NB4 (cell line): ENCODE measurements at regions not wholly inside any gene's neighbourhood (a gene's known extent, or its start where the extent isn't known, plus 50 kb on each side); places are given as distances from the start of the nearest gene placed in this dataset.
"Not testable (repeated sequence)": the region's sequence is repeated elsewhere in the genome, so short reads cannot be mapped to it uniquely, and the experiment has no call there.

ENCODE experiments used
- DNase-seq: peaks from one replicate; pipeline ENCODE4 v3.0.0; 2010; ENCODE audit warnings: low read depth
- H3K4me3 ChIP-seq: one replicate; pipeline ENCODE4 v1.5.1; 2011; ENCODE audit warnings: mild to moderate bottlenecking, low read depth, low read length, moderate library complexity
- MYC ChIP-seq: IDR thresholded peaks from 2 replicates; pipeline ENCODE4 v1.6.1; 2011; ENCODE audit warnings: low read depth, low read length
- POLR2A ChIP-seq: IDR thresholded peaks from 2 replicates; pipeline ENCODE4 v1.6.1; 2011; ENCODE audit warnings: mild to moderate bottlenecking; ENCODE audit not compliant: insufficient read length; ENCODE audit errors: extremely low read depth
- TF ChIP-seq, protein P1 (sequence below): IDR thresholded peaks from one replicate; pipeline ENCODE4 v1.5.1; 2012; ENCODE audit warnings: low read depth, low read length
- TF ChIP-seq, protein P2 (sequence below): IDR thresholded peaks from 2 replicates; pipeline ENCODE4 v1.6.1; 2011; ENCODE audit warnings: low read depth, low read length

DNA sequence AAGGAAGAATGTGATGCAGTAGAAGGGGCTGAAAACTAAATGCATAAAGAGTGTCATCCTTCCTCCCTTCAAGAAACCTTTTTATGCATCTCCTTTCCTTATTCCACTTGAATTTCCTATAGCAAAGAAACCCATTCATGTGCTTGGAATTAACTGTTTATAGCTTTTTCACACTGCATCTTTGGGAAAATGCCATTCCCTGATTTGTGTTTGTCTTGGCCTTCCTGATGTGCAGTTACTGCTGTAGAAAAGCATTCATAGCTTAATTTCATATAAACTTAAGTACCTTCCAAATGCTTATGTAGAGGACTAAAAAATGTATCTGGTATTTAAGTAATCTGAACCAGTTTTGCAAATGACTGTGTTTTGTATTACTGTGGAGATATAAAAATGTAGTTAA, 61.8 kb downstream of the SDR9C7 start:
- DNase-seq: no peak
- TF ChIP-seq, protein P1, sequence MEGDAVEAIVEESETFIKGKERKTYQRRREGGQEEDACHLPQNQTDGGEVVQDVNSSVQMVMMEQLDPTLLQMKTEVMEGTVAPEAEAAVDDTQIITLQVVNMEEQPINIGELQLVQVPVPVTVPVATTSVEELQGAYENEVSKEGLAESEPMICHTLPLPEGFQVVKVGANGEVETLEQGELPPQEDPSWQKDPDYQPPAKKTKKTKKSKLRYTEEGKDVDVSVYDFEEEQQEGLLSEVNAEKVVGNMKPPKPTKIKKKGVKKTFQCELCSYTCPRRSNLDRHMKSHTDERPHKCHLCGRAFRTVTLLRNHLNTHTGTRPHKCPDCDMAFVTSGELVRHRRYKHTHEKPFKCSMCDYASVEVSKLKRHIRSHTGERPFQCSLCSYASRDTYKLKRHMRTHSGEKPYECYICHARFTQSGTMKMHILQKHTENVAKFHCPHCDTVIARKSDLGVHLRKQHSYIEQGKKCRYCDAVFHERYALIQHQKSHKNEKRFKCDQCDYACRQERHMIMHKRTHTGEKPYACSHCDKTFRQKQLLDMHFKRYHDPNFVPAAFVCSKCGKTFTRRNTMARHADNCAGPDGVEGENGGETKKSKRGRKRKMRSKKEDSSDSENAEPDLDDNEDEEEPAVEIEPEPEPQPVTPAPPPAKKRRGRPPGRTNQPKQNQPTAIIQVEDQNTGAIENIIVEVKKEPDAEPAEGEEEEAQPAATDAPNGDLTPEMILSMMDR: no peak
- TF ChIP-seq MYC (no peak), POLR2A (no peak)
- TF ChIP-seq, protein P2, sequence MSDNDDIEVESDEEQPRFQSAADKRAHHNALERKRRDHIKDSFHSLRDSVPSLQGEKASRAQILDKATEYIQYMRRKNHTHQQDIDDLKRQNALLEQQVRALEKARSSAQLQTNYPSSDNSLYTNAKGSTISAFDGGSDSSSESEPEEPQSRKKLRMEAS: no peak
- H3K4me3 ChIP-seq: no peak overlapping the region

DNA sequence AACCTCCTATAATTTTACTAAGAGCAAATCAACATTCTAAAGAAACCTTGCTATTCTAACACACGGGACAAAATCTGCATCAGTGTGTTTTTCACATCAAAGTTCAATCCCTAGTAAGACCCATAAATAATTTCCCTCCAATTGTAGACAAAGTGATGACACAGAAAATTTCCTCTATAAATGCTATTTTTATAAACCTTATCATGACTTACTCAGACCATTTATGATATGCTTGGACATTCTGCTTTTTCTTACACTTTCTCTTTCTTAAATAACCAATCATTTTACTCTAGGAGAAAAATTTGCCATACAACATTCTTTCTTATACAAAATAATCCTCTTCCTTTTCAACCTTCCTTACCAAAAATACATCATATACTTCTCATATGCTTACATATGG, 67.0 kb downstream of the SDR9C7 start:
- no peak overlapping the region for H3K4me3 ChIP-seq
- TF ChIP-seq MYC (no peak), POLR2A (no peak)
- TF ChIP-seq, protein P1: no peak
- DNase-seq: no peak

GRCh38 chr12:56866493-56866892, 67.7 kb downstream of the SDR9C7 start:
- H3K4me3 ChIP-seq: no peak overlapping the region
- DNase-seq: no peak
- TF ChIP-seq POLR2A: no peak
- no peak for TF ChIP-seq MYC
- TF ChIP-seq, protein P1: no peak
- TF ChIP-seq, protein P2: no peak

DNA sequence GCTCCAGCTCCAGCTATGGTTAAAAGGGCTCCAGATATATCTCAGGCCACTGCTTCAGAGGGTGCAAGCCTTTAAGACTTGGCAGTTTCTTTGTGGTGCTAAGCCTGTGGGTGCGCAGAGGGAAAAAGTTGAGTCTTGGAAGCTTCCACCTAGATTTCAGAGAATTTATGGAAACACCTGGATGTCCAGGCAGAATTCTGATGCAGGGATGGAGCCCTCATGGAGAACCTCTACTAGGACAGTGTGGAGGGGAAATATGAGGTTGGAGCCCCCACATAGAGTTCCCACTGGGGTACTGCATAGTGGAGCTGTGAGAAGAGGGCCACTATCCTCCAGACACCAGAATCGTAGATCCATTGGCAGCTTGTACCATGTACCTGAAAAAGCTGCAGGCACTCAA, 69.9 kb downstream of the SDR9C7 start:
- DNase-seq: no peak
- TF ChIP-seq, protein P2: no peak
- TF ChIP-seq MYC: no peak
- TF ChIP-seq, protein P1: no peak
- no peak for TF ChIP-seq POLR2A
- no peak overlapping the region for H3K4me3 ChIP-seq

- no peak overlapping the region for H3K4me3 ChIP-seq
- TF ChIP-seq MYC (no peak), POLR2A (no peak)
- TF ChIP-seq, protein P1: no peak
- TF ChIP-seq, protein P2: no peak
- DNase-seq: no peak
These were observed 70.4 kb downstream of the SDR9C7 start for GRCh38 chr12:56863789-56864188.

- TF ChIP-seq MYC: no peak
- TF ChIP-seq, protein P2: no peak
- TF ChIP-seq POLR2A: no peak
- TF ChIP-seq, protein P1: no peak
- no peak for DNase-seq
- H3K4me3 ChIP-seq: no peak overlapping the region
These were observed 71.9 kb downstream of the SDR9C7 start for GRCh38 chr12:56862264-56862663.

DNA sequence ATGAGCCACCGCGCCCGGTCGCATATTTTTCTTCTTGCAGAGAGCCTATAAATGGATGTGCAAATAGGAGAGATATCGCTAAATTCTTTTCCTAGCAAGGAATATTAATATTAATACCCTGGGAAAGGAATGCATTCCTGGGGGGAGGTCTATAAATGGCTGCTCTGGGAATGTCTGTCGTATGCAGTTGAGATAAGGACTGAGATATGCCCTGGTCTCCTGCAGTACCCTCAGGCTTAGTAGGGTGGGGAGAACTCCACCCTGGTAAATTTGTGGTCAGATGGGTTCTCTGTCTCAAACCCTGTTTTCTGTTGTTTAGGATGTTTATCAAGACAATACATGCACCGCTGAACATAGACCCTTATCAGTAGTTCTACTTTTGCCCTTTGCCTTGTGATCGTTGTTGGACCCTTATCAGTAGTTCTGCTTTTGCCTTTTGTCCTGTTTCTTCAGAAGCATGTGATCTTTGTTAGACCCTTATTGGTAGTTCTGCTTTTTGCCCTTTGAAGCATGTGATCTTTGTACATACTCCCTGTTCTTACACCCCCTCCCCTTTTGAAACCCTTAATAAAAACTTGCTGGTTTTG, 80.7 kb downstream of the SDR9C7 start:
- not testable (repeated sequence) for H3K4me3 ChIP-seq, DNase-seq
